Heart left ventricle (tissue), 16 donors: ENCODE measurements at regions not wholly inside any gene's neighbourhood (a gene's known extent, or its start where the extent isn't known, plus 50 kb on each side); places are given as distances from the start of the nearest gene placed in this dataset.

Experiments
- ATAC-seq, 4 donors: fragments of 200-7000 bp; cut with Tn5 transposase; one replicate each; pipeline ENCODE4 v1.9.1; 2020 to 2022; ENCODE audit warnings: moderate library complexity in 4 of 4, mild to moderate bottlenecking in 3 of 4, moderate number of reproducible peaks in 1 of 4
- DNase-seq, 5 donors: peaks; one replicate each; pipeline ENCODE4 v3.0.0-alpha.2; 2020
- H3K27ac ChIP-seq, 12 donors: fragments of 200-600 bp; sonication (generic) in 4 of 12; one replicate each; pipeline versions ENCODE4 v1.5.0 to v1.8.0; 2016 to 2022; ENCODE audit warnings: mild to moderate bottlenecking in 2 of 12
- H3K27me3 ChIP-seq, 9 donors: fragments of 200-600 bp; sonication (generic) in 2 of 9; one replicate each; pipeline versions ENCODE4 v1.5.1 to v1.8.0; 2016 to 2022; ENCODE audit warnings: mild to moderate bottlenecking in 3 of 9
- H3K36me3 ChIP-seq, 9 donors: fragments of 200-600 bp; sonication (generic) in 2 of 9; one replicate each; pipeline versions ENCODE4 v1.5.0 to v1.8.0; 2018 to 2022; ENCODE audit warnings: mild to moderate bottlenecking in 2 of 9
- H3K4me1 ChIP-seq, 12 donors: fragments of 200-600 bp; sonication (generic) in 4 of 12; one replicate each; pipeline versions ENCODE4 v1.5.0 to v1.8.0; 2016 to 2022; ENCODE audit warnings: mild to moderate bottlenecking in 3 of 12
- H3K4me3 ChIP-seq, 12 donors: fragments of 200-600 bp; sonication (generic) in 4 of 12; one replicate each; pipeline versions ENCODE4 v1.5.0 to v1.8.0; 2017 to 2022; ENCODE audit warnings: mild to moderate bottlenecking in 9 of 12, moderate library complexity in 4 of 12
- H3K9me3 ChIP-seq, 12 donors: fragments of 200-600 bp; sonication (generic) in 4 of 12; one replicate each; pipeline versions ENCODE4 v1.5.0 to v1.8.0; 2016 to 2022; ENCODE audit warnings: mild to moderate bottlenecking in 1 of 12
- CTCF ChIP-seq, 12 donors: fragments of 200-600 bp; sonication (generic) in 4 of 12; IDR thresholded peaks; one replicate each; pipeline versions ENCODE4 v1.5.0 to v1.8.0; 2018 to 2022; ENCODE audit warnings: antibody characterized with exemption in 12 of 12, mild to moderate bottlenecking in 5 of 12
- POLR2A ChIP-seq, 2 donors: fragments of 450-650 bp; IDR thresholded peaks; one replicate each; pipeline ENCODE4 v1.6.1; 2017; ENCODE audit warnings: antibody characterized with exemption in 2 of 2, mild to moderate bottlenecking in 2 of 2, moderate library complexity in 2 of 2
- WGBS, 4 donors: extraction: QIAGEN DNeasy Blood & Tissue Kit in 2 of 4; methylation state at CpG; one replicate each; pipeline versions ENCODE4 v1.1.5 to v1.1.7; 2013 to 2018; 5-methylcytosine and 5-hydroxymethylcytosine counted together
- intact Hi-C, 10 donors: fragments of 100-400 bp; cut with DNase I; formaldehyde crosslinking; loops; one replicate each; pipeline versions ENCODE4 v1.11.1 to v1.14.2; 2022
- microRNA counts, 2 donors: library from miRNA; unstranded; fragments of <30 nt; microRNA quantifications; one replicate each; lab custom pipeline; 2016
- microRNA-seq, 4 donors: library from miRNA; unstranded; fragments of <30 nt; microRNA quantifications; one replicate each; pipeline versions ENCODE4 to v1.2.0, GENCODE V29; 2017 to 2020
- donor health status: ischemic (EF 13 %, LVEDD 7.1; RV severe dilation, severe dysfunction).
- donor health status: healthy with polysubstance abuse.
- donor health status: DM: no; HTN: yes; CAD: no.
- donor health status: DM: no; HTN: no; CAD: no.
- donor health status: ischemic (EF 25% LVEDD 6.9; RV normal size, moderate dysfunction).
- donor health status: ischemic (EF 25% LVEDD 5.7; RV mildly dilated, moderate dysfunction).
- donor health status: healthy.
- donor health status: DM: yes; HTN: yes; CAD: no.
- donor health status: ischemic (EF 35%, LVEDD 5.7; RV mildly dilated, moderate dysfunction).
- donor health status: nonischemic (EF 11% LVEDD 7.7; RV severe dilation, severe dysfunction).
- donor health status: DM: yes; HTN: yes; CAD: no.
- donor health status: PGD.
- donor health status: ischemic (EF 29% LVEDD 5.4; RV normal size, mild dysfunction).
- donor health status: nonischemic (EF 23%, LVEDD 6.1; RV moderate dilation, normal function).

GRCh38 chr7:131276190-131276589 lies 51.5 kb upstream of the MKLN1 start:
- H3K4me1 ChIP-seq, result peaks cover 0 to 16% (median 9%) of the 10 kb centered on the region in 12 donors
- no peak overlapping the region for H3K4me3 ChIP-seq
- no peaks in the 10 kb centered on the region for H3K36me3 ChIP-seq
- TF ChIP-seq CTCF (IDR thresholded peaks at IDR 0.05) (no peak), POLR2A (IDR thresholded peaks at IDR 0.05) (no peak)
- peaks cover 0 to 6% (median 0%) of the 10 kb centered on the region in 12 donors for H3K9me3 ChIP-seq
- no peak overlapping the region for H3K27ac ChIP-seq
- 87 to 91% (median 90%) methylated on average over 5 of the region's 5 CpGs for WGBS, 4 donors
- no peaks in the 10 kb centered on the region for H3K27me3 ChIP-seq
- DNase-seq, result no peak
- no peak for ATAC-seq
- intact Hi-C loops, result no loop called here

DNA sequence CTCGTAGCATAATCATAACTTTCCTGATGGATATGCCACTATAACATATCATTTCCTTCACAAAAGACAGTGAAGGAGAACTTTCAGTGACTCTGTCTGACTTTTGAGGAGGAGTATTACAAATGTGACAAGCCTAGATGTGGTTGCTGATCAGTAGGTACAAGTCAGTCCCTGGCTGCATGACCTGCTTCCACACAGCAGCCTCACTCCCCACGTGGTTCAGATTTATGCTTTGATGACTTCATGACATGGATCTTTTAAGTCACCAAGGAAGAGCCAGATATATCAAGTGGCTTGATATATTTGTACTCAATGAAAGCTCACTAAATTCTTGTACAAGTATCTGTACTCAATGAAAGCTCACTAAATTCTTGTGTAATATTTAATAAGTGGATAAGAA lies 50.9 kb upstream of the MKLN1 start:
- DNase-seq, result no peak
- no peak for ATAC-seq
- H3K27ac ChIP-seq, result no peak overlapping the region
- TF ChIP-seq CTCF (IDR thresholded peaks at IDR 0.05) (no peak), POLR2A (IDR thresholded peaks at IDR 0.05) (no peak)
- H3K4me3 ChIP-seq, result no peak overlapping the region
- H3K4me1 ChIP-seq, result peaks cover 0 to 16% (median 9%) of the 10 kb centered on the region in 12 donors
- peaks cover 0 to 6% (median 0%) of the 10 kb centered on the region in 12 donors for H3K9me3 ChIP-seq
- 71 to 87% (median 75%) methylated on average over 2 of the region's 2 CpGs for WGBS, 4 donors
- H3K27me3 ChIP-seq, result no peaks in the 10 kb centered on the region
- intact Hi-C loops, result no loop called here
- H3K36me3 ChIP-seq, result no peaks in the 10 kb centered on the region

MicroRNAs in the stretch of these regions (microRNA counts, 767-probe panel; counts per million panel counts)
- microRNA hsa-miR-29a-3p (lab: Ali Mortazavi, UCI), result 3,749 to 3,756 counts per million in 2 donors

Small RNA genes lying in the stretch of these regions (microRNA-seq; reads per million reads assigned to microRNA genes)
- gene MIR29A, result 4,647 to 6,572 (median 5,721) reads per million in 4 donors
